ENCODE measurements at regions not wholly inside any gene's neighbourhood (a gene's known extent, or its start where the extent isn't known, plus 50 kb on each side); places are given as distances from the start of the nearest gene placed in this dataset.

GRCh38 chr2:206845877-206846276, 80.5 kb downstream of the FASTKD2 start:
- no peak for DNase-seq

- DNase-seq = no peak
Measured at GRCh38 chr2:206846331-206846730, 80.9 kb downstream of the FASTKD2 start.

- DNase-seq = no peak
Measured at GRCh38 chr2:206846981-206847834, 81.8 kb downstream of the FASTKD2 start.

DNA sequence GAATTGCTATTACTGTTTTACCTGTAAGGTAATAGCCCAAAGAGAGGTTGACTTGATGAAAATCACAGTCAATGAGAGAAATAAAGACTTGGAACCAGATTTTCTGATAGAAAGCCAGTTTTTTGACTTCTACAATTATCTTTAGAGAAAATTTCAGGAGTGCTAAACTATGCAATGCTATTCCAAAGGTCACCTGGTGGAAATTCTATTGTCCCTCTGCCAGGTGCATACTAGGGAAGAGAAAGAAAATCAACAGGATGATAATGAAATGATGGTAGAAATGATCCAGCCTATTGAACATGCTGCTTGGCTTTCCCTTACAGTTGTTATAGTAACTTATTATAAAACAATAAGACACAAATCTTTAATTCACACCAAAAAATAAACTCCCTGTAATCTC, 85.0 kb downstream of the FASTKD2 start:
- DNase-seq = no peak

- DNase-seq = no peak
Measured at GRCh38 chr2:206851521-206851920, 86.1 kb downstream of the FASTKD2 start.

- no peak for DNase-seq
Measured at GRCh38 chr2:206853915-206854314, 85.4 kb upstream of the CPO start.

GRCh38 chr2:206855585-206856433, 83.5 kb upstream of the CPO start:
- no peak for DNase-seq

- no peak for DNase-seq
Measured at GRCh38 chr2:206856513-206856912, 82.8 kb upstream of the CPO start.

GRCh38 chr2:206858687-206859329, 80.5 kb upstream of the CPO start:
- no peak for DNase-seq

- peak; percentile 24 for DNase-seq
Measured at GRCh38 chr2:206859330-206859739, 80.0 kb upstream of the CPO start.

GRCh38 chr2:206863196-206863595, 76.1 kb upstream of the CPO start:
- DNase-seq = no peak

GRCh38 chr2:206863716-206864115, 75.6 kb upstream of the CPO start:
- DNase-seq = no peak

DNA sequence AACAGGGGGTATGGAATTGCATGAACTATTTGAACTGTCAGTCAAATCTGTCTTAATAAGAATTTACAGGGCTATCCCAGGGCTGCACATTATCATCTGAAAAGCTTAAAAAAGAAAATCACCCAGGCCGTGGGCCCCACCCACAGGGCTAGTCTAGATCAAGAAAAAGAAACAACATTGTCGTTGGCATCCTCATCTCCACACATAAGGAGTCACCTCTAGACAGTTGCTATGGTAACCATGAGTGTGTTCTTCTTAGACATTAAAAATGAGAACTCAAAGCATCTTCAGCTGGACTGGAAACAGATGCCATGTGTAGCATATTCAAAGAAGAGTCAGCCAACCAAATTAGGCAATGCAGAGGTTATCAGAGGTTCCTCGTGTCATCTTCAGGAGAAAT, 72.3 kb upstream of the CPO start:
- no peak for DNase-seq

DNA sequence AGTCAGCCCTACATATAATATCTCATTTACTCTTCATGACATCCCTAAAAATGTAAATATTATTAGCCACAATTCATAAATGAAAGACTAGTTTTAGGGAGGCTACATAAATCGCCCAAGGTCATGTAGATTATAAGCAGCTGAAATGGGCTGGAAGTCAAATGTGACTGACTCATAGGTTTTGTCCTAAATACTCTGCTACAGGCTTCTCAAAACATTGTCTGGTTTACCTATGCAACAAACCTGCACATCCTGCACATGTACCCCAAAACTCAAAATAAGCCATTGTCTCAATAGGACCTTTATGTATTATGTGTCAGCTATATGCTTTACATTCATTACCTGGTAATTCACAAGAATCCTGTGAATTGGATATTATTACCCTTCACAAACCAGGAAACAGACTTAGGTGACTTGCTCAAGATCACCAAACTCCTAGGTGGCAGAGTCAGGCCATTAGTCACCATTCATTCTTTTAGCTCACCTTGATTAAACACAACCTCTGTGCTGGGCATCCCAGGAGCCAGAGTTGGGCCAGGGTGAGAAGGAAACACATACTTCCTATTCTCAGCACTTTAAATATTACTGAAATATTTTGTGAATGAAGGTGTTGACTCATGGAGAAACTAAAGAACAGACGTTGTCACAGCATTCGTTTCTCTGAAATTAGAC, 69.4 kb upstream of the CPO start:
- DNase-seq = no peak

- no peak for DNase-seq
Measured at GRCh38 chr2:206873423-206873822, 65.9 kb upstream of the CPO start.

DNA sequence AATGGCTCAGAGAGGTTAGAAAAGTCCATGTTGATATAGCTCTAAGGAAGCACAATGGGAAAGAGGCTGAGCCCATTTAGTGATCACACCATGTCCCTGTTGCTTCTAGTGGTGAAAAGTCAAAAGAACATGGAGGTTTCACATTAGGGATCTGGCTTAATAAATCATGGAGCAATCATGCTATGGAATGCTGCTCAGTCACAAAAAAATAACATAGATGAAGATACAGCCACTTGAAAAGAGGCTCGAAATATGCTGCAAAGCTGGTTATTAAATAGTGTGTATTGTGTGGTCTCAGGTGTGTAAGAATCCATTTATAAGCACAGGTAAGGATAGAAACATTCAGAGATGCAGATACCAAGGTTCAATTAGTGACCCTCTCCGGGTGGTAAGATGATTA, 63.6 kb upstream of the CPO start:
- DNase-seq = no peak

- no peak for DNase-seq
Measured at GRCh38 chr2:206876216-206876860, 63.0 kb upstream of the CPO start.

DNA sequence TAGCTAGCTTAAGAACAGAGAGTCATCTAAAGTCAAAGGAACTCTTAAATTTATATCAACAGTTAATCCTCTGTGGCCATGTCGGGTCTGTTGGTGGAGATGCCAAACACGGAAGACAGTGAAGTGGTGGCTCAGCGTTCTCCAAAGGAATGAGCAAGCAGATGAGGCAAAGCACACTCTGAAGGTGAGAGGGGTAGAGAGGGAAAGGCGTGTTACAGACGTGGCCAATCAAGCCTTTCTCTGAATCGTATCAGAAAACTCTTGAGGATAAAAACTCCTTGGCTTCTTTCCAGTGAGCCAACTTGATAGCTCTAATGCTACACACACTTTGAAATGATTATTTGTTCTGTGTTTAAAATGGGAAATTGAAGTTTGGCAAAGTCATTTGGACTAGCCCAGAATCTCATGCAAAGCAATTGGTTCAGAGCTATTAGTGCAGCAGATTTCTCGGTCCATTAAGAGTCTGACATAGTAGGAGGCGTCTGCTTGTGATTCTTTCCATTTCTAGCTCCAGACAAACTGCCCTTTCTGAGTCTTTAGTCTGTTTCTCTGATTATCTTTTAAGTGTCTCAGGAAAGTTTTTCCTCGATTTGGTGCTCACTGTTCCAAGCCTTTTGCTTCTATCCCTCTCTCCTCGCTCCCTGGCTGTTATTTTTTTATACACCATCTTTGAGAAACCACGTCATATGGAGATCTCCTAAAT, 57.5 kb upstream of the CPO start:
- no peak for DNase-seq

DNA sequence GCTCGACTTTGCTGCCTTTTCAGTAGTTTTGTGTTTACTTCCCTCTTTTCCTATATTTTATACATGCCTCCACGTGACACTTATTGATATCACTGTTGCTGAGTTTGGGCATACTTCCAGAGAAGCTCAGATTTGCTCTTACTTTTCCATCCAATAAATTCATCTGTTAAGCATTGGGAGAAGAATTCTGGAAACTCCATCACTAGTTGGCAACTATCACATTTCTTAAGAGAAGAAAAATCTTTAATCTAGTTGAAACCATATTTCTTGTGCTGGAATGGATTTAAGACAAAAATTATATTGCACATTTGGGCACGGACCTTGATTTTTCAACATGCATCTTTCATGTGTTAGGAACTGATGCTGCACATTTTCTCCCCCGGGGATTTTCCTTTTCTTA, 52.6 kb upstream of the CPO start:
- DNase-seq = no peak

- DNase-seq = no peak
Measured at GRCh38 chr2:206887745-206888144, 51.6 kb upstream of the CPO start.

Measured in stimulated activated CD8-positive, alpha-beta memory T cell treated with anti-CD3 and anti-CD28 coated beads, Interleukin-4, amount 100 ng/mL, for 48 hours (primary cell).